H1 (cell line): ENCODE measurements at regions not wholly inside any gene's neighbourhood (a gene's known extent, or its start where the extent isn't known, plus 50 kb on each side); places are given as distances from the start of the nearest gene placed in this dataset.

Experiments
- CTCF ChIA-PET: fragments of 300-600 bp; sonication (Branson Sonifier 250); formaldehyde crosslinking; loops from one replicate; lab custom pipeline; 2021; ENCODE audit not compliant: partially characterized antibody; lab: Charles Lee
- POLR2A ChIA-PET: fragments of 300-600 bp; sonication (Branson Sonifier 250); formaldehyde crosslinking; loops from one replicate; lab custom pipeline; 2021; ENCODE audit warnings: inconsistent platforms; ENCODE audit not compliant: partially characterized antibody; lab: Charles Lee
- DNase-seq, 2 experiments: peaks; one replicate each; pipeline versions ENCODE4 v3.0.0 to v3.0.0-alpha.2; 2010 to 2022; ENCODE audit warnings: low spot score in 2 of 2, low read depth in 1 of 2, mixed read lengths in 1 of 2
- FAIRE-seq: peaks from 2 replicates; lab custom pipeline; 2011; peaks lifted over from hg19 to GRCh38; lab: Jason Lieb, UNC
- H2AFZ ChIP-seq: 2 replicates; pipeline ENCODE4 v1.8.1; 2012; ENCODE audit warnings: low read length, inconsistent platforms
- H2AK5ac ChIP-seq: 2 replicates; pipeline ENCODE4 v1.6.1; 2013; ENCODE audit warnings: low read depth, low read length
- H2BK120ac ChIP-seq: replicated peaks from 2 replicates; pipeline ENCODE3; 2013; ENCODE audit warnings: low read depth, low read length, inconsistent platforms
- H2BK12ac ChIP-seq: 2 replicates; pipeline ENCODE4 v1.6.1; 2013; ENCODE audit warnings: low read depth, low read length
- H2BK15ac ChIP-seq: 2 replicates; pipeline ENCODE4 v1.6.1; 2013; ENCODE audit warnings: low read length
- H2BK20ac ChIP-seq: 2 replicates; pipeline ENCODE4 v1.6.1; 2013; ENCODE audit warnings: low read length
- H2BK5ac ChIP-seq: 2 replicates; pipeline ENCODE4 v1.6.1; 2013; ENCODE audit warnings: low read depth, low read length
- H3K14ac ChIP-seq: 2 replicates; pipeline ENCODE4 v1.6.1; 2013; ENCODE audit warnings: inconsistent platforms; ENCODE audit not compliant: insufficient read length
- H3K18ac ChIP-seq: 2 replicates; pipeline ENCODE4 v1.6.1; 2013; ENCODE audit warnings: low read length; ENCODE audit errors: extremely low read depth
- H3K23ac ChIP-seq: 2 replicates; pipeline ENCODE4 v1.6.1; 2013; ENCODE audit warnings: inconsistent platforms; ENCODE audit not compliant: insufficient read length
- H3K23me2 ChIP-seq: 2 replicates; pipeline ENCODE4 v1.6.1; 2013; ENCODE audit warnings: low read depth, low read length
- H3K27ac ChIP-seq: 2 replicates; pipeline ENCODE4 v1.6.1; 2011; ENCODE audit warnings: low read depth, low read length, inconsistent platforms
- H3K27me3 ChIP-seq, 4 experiments: replicated peaks in 1 of 4; 1 replicate in 1 of 4; 2 replicates in 3 of 4; pipeline versions ENCODE4 v1.6.1 to v1.8.1; 2011 to 2013; ENCODE audit warnings: low read length in 3 of 4, mild to moderate bottlenecking in 3 of 4, inconsistent platforms in 2 of 4, mixed read lengths in 2 of 4, moderate library complexity in 1 of 4; ENCODE audit not compliant: control insufficient read depth in 3 of 4, insufficient read depth in 3 of 4; ENCODE audit errors: extremely low read depth in 1 of 4
- H3K36me3 ChIP-seq, 4 experiments: 2 replicates each; pipeline versions ENCODE4 v1.6.1 to v1.8.1; 2011 to 2013; ENCODE audit warnings: mild to moderate bottlenecking in 4 of 4, low read length in 3 of 4, moderate library complexity in 2 of 4, control low read depth in 1 of 4, inconsistent platforms in 1 of 4; ENCODE audit not compliant: insufficient read depth in 4 of 4, control insufficient read depth in 2 of 4
- H3K4ac ChIP-seq: replicated peaks from 2 replicates; pipeline ENCODE3; 2013; ENCODE audit warnings: low read length, low read depth, mixed read lengths, inconsistent platforms; ENCODE audit not compliant: insufficient read length
- H3K4me1 ChIP-seq, 4 experiments: replicated peaks in 1 of 4; 1 replicate in 1 of 4; 2 replicates in 3 of 4; pipeline versions ENCODE4 v1.6.1 to v1.8.1; 2011 to 2013; ENCODE audit warnings: low read length in 3 of 4, inconsistent platforms in 2 of 4, mixed read lengths in 1 of 4; ENCODE audit not compliant: insufficient read depth in 4 of 4, control insufficient read depth in 3 of 4
- H3K4me2 ChIP-seq, 2 experiments: 2 replicates each; pipeline versions ENCODE4 v1.6.1 to v1.8.1; 2011 to 2013; ENCODE audit warnings: low read depth in 2 of 2, low read length in 2 of 2, control low read depth in 1 of 2, inconsistent platforms in 1 of 2, mild to moderate bottlenecking in 1 of 2; ENCODE audit not compliant: insufficient read depth in 1 of 2
- H3K4me3 ChIP-seq, 4 experiments: fragments of 200-600, 300-600 bp in 1 of 4; sonication (generic), shearing (Covaris generic), sonication (Bioruptor Twin) in 1 of 4; 2 replicates each; pipeline versions ENCODE4 v1.5.1 to v1.8.1; 2011 to 2016; ENCODE audit warnings: low read length in 4 of 4, low read depth in 3 of 4, control low read depth in 2 of 4, inconsistent platforms in 2 of 4, mild to moderate bottlenecking in 2 of 4, mixed read lengths in 1 of 4, moderate library complexity in 1 of 4; ENCODE audit not compliant: insufficient read depth in 2 of 4; ENCODE audit errors: extremely low read depth in 1 of 4
- H3K56ac ChIP-seq: replicated peaks from 2 replicates; pipeline ENCODE3; 2013; ENCODE audit warnings: low read depth, mild to moderate bottlenecking, mixed read lengths, low read length, inconsistent platforms; ENCODE audit not compliant: insufficient read length
- H3K79me1 ChIP-seq: 2 replicates; pipeline ENCODE4 v1.6.1; 2013; ENCODE audit warnings: low read depth, low read length, control low read depth
- H3K79me2 ChIP-seq, 2 experiments: 2 replicates each; pipeline versions ENCODE4 v1.6.1 to v1.8.1; 2012 to 2013; ENCODE audit warnings: low read length in 2 of 2, mild to moderate bottlenecking in 2 of 2, inconsistent platforms in 1 of 2; ENCODE audit not compliant: insufficient read depth in 2 of 2, control insufficient read depth in 1 of 2
- H3K9ac ChIP-seq, 4 experiments: replicated peaks in 1 of 4; 1 replicate in 1 of 4; 2 replicates in 3 of 4; pipeline versions ENCODE4 v1.6.1 to v1.8.1; 2011 to 2013; ENCODE audit warnings: low read depth in 3 of 4, low read length in 3 of 4, control low read depth in 2 of 4, mild to moderate bottlenecking in 2 of 4, moderate library complexity in 2 of 4, inconsistent platforms in 1 of 4; ENCODE audit errors: extremely low read depth in 1 of 4
- H3K9me3 ChIP-seq, 2 experiments: 2 replicates each; pipeline versions ENCODE4 v1.6.1 to v1.8.1; 2012 to 2013; ENCODE audit warnings: mild to moderate bottlenecking in 2 of 2, moderate library complexity in 2 of 2, control low read depth in 1 of 2, inconsistent platforms in 1 of 2, low read depth in 1 of 2, low read length in 1 of 2, mixed read lengths in 1 of 2; ENCODE audit not compliant: insufficient read depth in 2 of 2
- H4K20me1 ChIP-seq, 2 experiments: replicated peaks in 1 of 2; 2 replicates each; pipeline versions ENCODE3 to v1.8.1; 2011 to 2013; ENCODE audit warnings: inconsistent platforms in 2 of 2, low read length in 2 of 2, mild to moderate bottlenecking in 1 of 2; ENCODE audit not compliant: insufficient read depth in 2 of 2, control insufficient read depth in 1 of 2
- H4K5ac ChIP-seq: 2 replicates; pipeline ENCODE4 v1.6.1; 2013; ENCODE audit warnings: low read length, low read depth, mixed read lengths, inconsistent platforms; ENCODE audit not compliant: insufficient read length
- H4K8ac ChIP-seq: 2 replicates; pipeline ENCODE4 v1.8.0; 2013; ENCODE audit warnings: mild to moderate bottlenecking, moderate library complexity, low read length, inconsistent platforms; ENCODE audit not compliant: insufficient read depth; ENCODE audit errors: extremely low read depth
- H4K91ac ChIP-seq: replicated peaks from 2 replicates; pipeline ENCODE3; 2013; ENCODE audit warnings: low read length, mixed read lengths, inconsistent platforms; ENCODE audit not compliant: insufficient read length
- EGR1 ChIP-seq: IDR thresholded peaks from 2 replicates; pipeline ENCODE4 v1.6.1; 2011; ENCODE audit warnings: low read depth, low read length, borderline replicate concordance
- HDAC2 ChIP-seq, 2 experiments: fragments of 300-600 bp in 1 of 2; sonication (generic) in 1 of 2; IDR thresholded peaks; 2 replicates each; pipeline ENCODE4 v1.6.1; 2011 to 2012; ENCODE audit warnings: low read depth in 2 of 2, low read length in 2 of 2, mild to moderate bottlenecking in 2 of 2, moderate library complexity in 2 of 2, borderline replicate concordance in 1 of 2, inconsistent platforms in 1 of 2
- PHF8 ChIP-seq: fragments of 200-600 bp; sonication (generic); conservative IDR thresholded peaks from 2 replicates; pipeline ENCODE4 v1.7.1; 2012; ENCODE audit warnings: low read depth, mild to moderate bottlenecking, inconsistent platforms, low read length, moderate library complexity
- POLR2A ChIP-seq, 2 experiments: IDR thresholded peaks; 1 replicate in 1 of 2; 2 replicates in 1 of 2; pipeline ENCODE4 v1.6.1; 2011; ENCODE audit warnings: low read depth in 2 of 2, low read length in 2 of 2, mild to moderate bottlenecking in 2 of 2; ENCODE audit errors: control extremely low read depth in 1 of 2
- POLR2AphosphoS5 ChIP-seq: IDR thresholded peaks from 2 replicates; pipeline ENCODE4 v1.6.1; 2011; ENCODE audit warnings: low read depth, low read length
- SAP30 ChIP-seq: fragments of 300-600 bp; sonication (generic); IDR thresholded peaks from 2 replicates; pipeline ENCODE4 v1.7.1; 2012; ENCODE audit warnings: low read length, moderate library complexity, mild to moderate bottlenecking, inconsistent platforms; ENCODE audit not compliant: insufficient read depth, insufficient replicate concordance
- SRF ChIP-seq: IDR thresholded peaks from 2 replicates; pipeline ENCODE4 v1.6.1; 2011; ENCODE audit warnings: mild to moderate bottlenecking, low read depth, low read length, moderate library complexity
- SUZ12 ChIP-seq: fragments of 200-600 bp; sonication (generic); IDR thresholded peaks from 2 replicates; pipeline ENCODE4 v1.6.1; 2012; ENCODE audit warnings: mild to moderate bottlenecking, inconsistent platforms, low read length, moderate library complexity, mixed read lengths
- TAF1 ChIP-seq: IDR thresholded peaks from 2 replicates; pipeline ENCODE4 v1.6.1; 2011; ENCODE audit warnings: mild to moderate bottlenecking, low read depth, low read length
- WGBS, 2 experiments: shearing (Covaris generic) in 1 of 2; methylation state at CpG; one replicate each; pipeline versions ENCODE4 v1.1.6 to v1.1.7; 2013 to 2015; ENCODE audit warnings: low lambda C conversion rate in 2 of 2, mixed read lengths in 2 of 2, inconsistent platforms in 1 of 2, low coverage in 1 of 2, missing lambda C conversion rate in 1 of 2; ENCODE audit not compliant: insufficient replicate concordance in 2 of 2, insufficient coverage in 1 of 2, insufficient read length in 1 of 2; ENCODE audit errors: extremely low coverage in 1 of 2, missing lambda C conversion rate in 1 of 2; 5-methylcytosine and 5-hydroxymethylcytosine counted together

- DNase-seq (no peak), FAIRE-seq (no peak)
- H3K36me3 ChIP-seq = no peaks in the 10 kb centered on the region
- H3K18ac ChIP-seq = no peak overlapping the region
- H3K4me1 ChIP-seq = no peaks in the 10 kb centered on the region
- H2BK12ac ChIP-seq = no peak overlapping the region
- H4K20me1 ChIP-seq = no peaks in the 10 kb centered on the region
- H3K27me3 ChIP-seq = no peaks in the 10 kb centered on the region; a peak in 1 of 7 replicates
- H2AFZ ChIP-seq = no peak overlapping the region
- no peaks in the 10 kb centered on the region for H3K79me1 ChIP-seq
- H3K9ac ChIP-seq = no peak overlapping the region
- no peaks in the 10 kb centered on the region for H3K23me2 ChIP-seq
- H3K9me3 ChIP-seq = no peaks in the 10 kb centered on the region
- H3K56ac ChIP-seq = no peak overlapping the region
- H4K91ac ChIP-seq = no peak overlapping the region
- H2BK120ac ChIP-seq = no peak overlapping the region
- no peak overlapping the region for H2BK20ac ChIP-seq
- H3K79me2 ChIP-seq = no peaks in the 10 kb centered on the region
- H4K8ac ChIP-seq = no peak overlapping the region
- H3K14ac ChIP-seq = no peak overlapping the region
- no peak overlapping the region for H4K5ac ChIP-seq
- ChIA-PET CTCF (no interaction called here), POLR2A (no interaction called here)
- WGBS, 2 experiments = 96% methylated on average over 2 of the region's 2 CpGs; no CpG with 5 or more reads in 1 of the 2 experiments
- H3K4me2 ChIP-seq = no peak overlapping the region
- H3K23ac ChIP-seq = no peak overlapping the region
- H2BK15ac ChIP-seq = no peak overlapping the region
- no peak overlapping the region for H3K4me3 ChIP-seq
- no peak overlapping the region for H3K27ac ChIP-seq
- no peak for TF ChIP-seq POLR2A (IDR thresholded peaks at IDR 0.05; ENCODE audit: control extremely low read depth in 1 of 2, low read depth in 2 of 2, low read length in 2 of 2)
- no peak for TF ChIP-seq SUZ12
- no peak for TF ChIP-seq HDAC2 (IDR thresholded peaks at IDR 0.05; ENCODE audit: borderline replicate concordance in 1 of 2, low read depth in 2 of 2, low read length in 2 of 2)
- no peak for TF ChIP-seq EGR1
- TF ChIP-seq SRF = no peak
- TF ChIP-seq PHF8 = no peak
- TF ChIP-seq TAF1 = no peak
- TF ChIP-seq SAP30 = no peak
- TF ChIP-seq POLR2AphosphoS5 = no peak
- H2BK5ac ChIP-seq = no peak overlapping the region
- no peak overlapping the region for H2AK5ac ChIP-seq
- no peak overlapping the region for H3K4ac ChIP-seq
Observed at GRCh38 chr20:23217023-23217422, 130.9 kb upstream of the CD93 start.
